HEK293 (cell line): ENCODE measurements at regions not wholly inside any gene's neighbourhood (a gene's known extent, or its start where the extent isn't known, plus 50 kb on each side); places are given as distances from the start of the nearest gene placed in this dataset.

ENCODE experiments used
- CTCF ChIA-PET: fragments of 350-600 bp; formaldehyde crosslinking; extraction: SDS; loops from one replicate; lab custom pipeline; 2021; ENCODE audit warnings: antibody characterized with exemption; lab: Yijun Ruan, JAX
- POLR2A ChIA-PET: fragments of 300-600 bp; formaldehyde crosslinking; extraction: SDS; loops from one replicate; lab custom pipeline; 2020; ENCODE audit warnings: antibody characterized with exemption, inconsistent platforms; lab: Yijun Ruan, JAX
- H3K27ac ChIP-seq: fragments of 200-500 bp; sonication (Bioruptor generic); 2 replicates; pipeline ENCODE4 v1.5.1; 2014; ENCODE audit warnings: low read depth, low read length, control low read depth, inconsistent platforms; ENCODE audit errors: extremely low read depth
- H3K36me3 ChIP-seq, 2 experiments: fragments of 200-500 bp in 1 of 2; sonication (Bioruptor generic) in 1 of 2; 1 replicate in 1 of 2; 2 replicates in 1 of 2; pipeline ENCODE4 v1.5.1; 2014 to 2017; ENCODE audit warnings: inconsistent platforms in 2 of 2, low read length in 2 of 2; ENCODE audit not compliant: control insufficient read depth in 2 of 2, insufficient read depth in 1 of 2
- H3K4me1 ChIP-seq: fragments of 200-500 bp; sonication (Bioruptor generic); 2 replicates; pipeline ENCODE4 v1.5.1; 2014; ENCODE audit warnings: mild to moderate bottlenecking, low read length, inconsistent platforms; ENCODE audit not compliant: control insufficient read depth, insufficient read depth
- H3K4me3 ChIP-seq: 2 replicates; pipeline ENCODE4 v1.5.1; 2011; ENCODE audit warnings: low read depth, mild to moderate bottlenecking, control low read depth, low read length, moderate library complexity
- H3K9me3 ChIP-seq: fragments of 200-500 bp; sonication (Bioruptor generic); 2 replicates; pipeline ENCODE4 v1.5.1; 2014; ENCODE audit warnings: low read depth, low read length, inconsistent platforms; ENCODE audit not compliant: control insufficient read depth, insufficient read depth
- BCL11B ChIP-seq: fragments of 450-650 bp; formaldehyde crosslinking; IDR thresholded peaks from 2 replicates; pipeline ENCODE4 v1.5.1; 2016; ENCODE audit warnings: low read depth, missing biosample characterization, missing genetic modification characterization
- FEZF1 ChIP-seq: fragments of 450-650 bp; formaldehyde crosslinking; IDR thresholded peaks from 2 replicates; pipeline ENCODE4 v1.5.1; 2016; ENCODE audit warnings: missing biosample characterization, missing genetic modification characterization
- KLF10 ChIP-seq: fragments of 450-650 bp; IDR thresholded peaks from 2 replicates; pipeline ENCODE4 v1.5.1; 2018; ENCODE audit warnings: missing biosample characterization, mild to moderate bottlenecking, missing genetic modification characterization
- MZF1 ChIP-seq: fragments of 450-650 bp; formaldehyde crosslinking; IDR thresholded peaks from 2 replicates; pipeline ENCODE4 v1.5.1; 2017; ENCODE audit warnings: missing biosample characterization, missing genetic modification characterization, borderline replicate concordance
- OSR2 ChIP-seq: fragments of 450-650 bp; formaldehyde crosslinking; IDR thresholded peaks from 2 replicates; pipeline ENCODE4 v1.5.1; 2016; ENCODE audit warnings: missing biosample characterization, missing genetic modification characterization
- TCF7L2 ChIP-seq: IDR thresholded peaks from 2 replicates; pipeline ENCODE4 v1.6.1; 2011; ENCODE audit warnings: low read depth, mild to moderate bottlenecking, inconsistent platforms, low read length, moderate library complexity, borderline replicate concordance
- ZBTB21 ChIP-seq: fragments of 450-650 bp; formaldehyde crosslinking; IDR thresholded peaks from 2 replicates; pipeline ENCODE4 v1.5.1; 2017; ENCODE audit warnings: missing biosample characterization, missing genetic modification characterization
- ZFHX2 ChIP-seq: fragments of 450-650 bp; formaldehyde crosslinking; conservative IDR thresholded peaks from 2 replicates; pipeline ENCODE4 v1.5.1; 2016; ENCODE audit warnings: missing biosample characterization, missing genetic modification characterization
- ZNF132 ChIP-seq: fragments of 450-650 bp; formaldehyde crosslinking; IDR thresholded peaks from 2 replicates; pipeline ENCODE4 v1.5.1; 2017; ENCODE audit warnings: missing biosample characterization, missing genetic modification characterization, borderline replicate concordance
- ZNF248 ChIP-seq: fragments of 450-650 bp; formaldehyde crosslinking; IDR thresholded peaks from 2 replicates; pipeline ENCODE4 v1.5.1; 2017; ENCODE audit warnings: missing biosample characterization, missing genetic modification characterization
- ZNF274 ChIP-seq, 2 experiments: fragments of 200-500 bp in 1 of 2; fragments of 450-650 bp in 1 of 2; sonication (Bioruptor generic) in 1 of 2; formaldehyde crosslinking in 1 of 2; IDR thresholded peaks; 2 replicates each; pipeline versions ENCODE4 v1.5.1 to v1.6.1; 2014 to 2016; ENCODE audit warnings: borderline replicate concordance in 1 of 2, inconsistent platforms in 1 of 2, low read length in 1 of 2, missing biosample characterization in 1 of 2, missing genetic modification characterization in 1 of 2
- ZNF555 ChIP-seq: fragments of 450-650 bp; formaldehyde crosslinking; conservative IDR thresholded peaks from 2 replicates; pipeline ENCODE4 v1.5.1; 2017; ENCODE audit warnings: missing biosample characterization, mild to moderate bottlenecking, missing genetic modification characterization, inconsistent platforms
- ZNF843 ChIP-seq: fragments of 450-650 bp; formaldehyde crosslinking; IDR thresholded peaks from 2 replicates; pipeline ENCODE4 v1.5.1; 2016; ENCODE audit warnings: missing biosample characterization, missing genetic modification characterization
- TF ChIP-seq, protein P1 (sequence below): fragments of 450-650 bp; formaldehyde crosslinking; IDR thresholded peaks from 2 replicates; pipeline ENCODE4 v1.5.1; 2017; ENCODE audit warnings: missing biosample characterization, missing genetic modification characterization
- TF ChIP-seq, protein P2 (sequence below): fragments of 450-650 bp; formaldehyde crosslinking; IDR thresholded peaks from 2 replicates; pipeline ENCODE4 v1.5.0; 2017; ENCODE audit warnings: missing biosample characterization, missing genetic modification characterization, borderline replicate concordance
- TF ChIP-seq, protein P3 (sequence below): fragments of 450-650 bp; formaldehyde crosslinking; IDR thresholded peaks from 2 replicates; pipeline ENCODE4 v1.5.1; 2016; ENCODE audit warnings: missing biosample characterization, missing genetic modification characterization
- TF ChIP-seq, protein P4 (sequence below): fragments of 450-650 bp; formaldehyde crosslinking; IDR thresholded peaks from 2 replicates; pipeline ENCODE4 v1.5.1; 2017; ENCODE audit warnings: missing biosample characterization, missing genetic modification characterization

DNA sequence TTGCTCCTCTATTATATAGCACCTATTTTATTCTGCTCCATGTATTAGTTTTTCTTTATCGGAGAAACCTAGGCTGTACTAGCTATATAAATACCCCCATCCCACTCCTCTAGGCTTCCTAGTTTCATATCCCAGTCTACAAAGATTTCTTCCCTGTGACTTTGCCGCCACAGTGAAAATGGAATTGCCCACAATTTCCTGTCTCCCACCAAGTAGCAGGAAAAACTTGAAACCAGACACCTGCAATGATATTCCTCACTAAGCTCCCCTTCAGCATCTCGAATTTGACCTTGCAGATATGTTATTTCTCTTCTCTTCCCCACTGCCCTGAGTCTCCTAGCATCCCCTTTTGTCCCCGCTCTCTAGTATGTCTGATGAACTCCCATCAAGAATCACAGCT is 685.8 kb upstream of the CCDC54 start:
- no peaks in the 10 kb centered on the region for H3K9me3 ChIP-seq
- TF ChIP-seq MZF1 (tag by site-specific recombination) (0 out of 2 replicates have a peak, but pooled peaks have one; percentile 27), ZBTB21 (no peak)
- no peak overlapping the region for H3K4me3 ChIP-seq
- ChIA-PET CTCF (interaction anchor here (0.6 to 0.9 kb wide), 2 partner anchors 10 to 262 kb away, joined by 3 read pairs; no protein-coding TSS in a partner anchor), POLR2A (no interaction called here)
- H3K36me3 ChIP-seq = no peaks in the 10 kb centered on the region
- no peaks in the 10 kb centered on the region; the same call in 1 of the 2 replicates for H3K4me1 ChIP-seq
- no peak overlapping the region for H3K27ac ChIP-seq

DNA sequence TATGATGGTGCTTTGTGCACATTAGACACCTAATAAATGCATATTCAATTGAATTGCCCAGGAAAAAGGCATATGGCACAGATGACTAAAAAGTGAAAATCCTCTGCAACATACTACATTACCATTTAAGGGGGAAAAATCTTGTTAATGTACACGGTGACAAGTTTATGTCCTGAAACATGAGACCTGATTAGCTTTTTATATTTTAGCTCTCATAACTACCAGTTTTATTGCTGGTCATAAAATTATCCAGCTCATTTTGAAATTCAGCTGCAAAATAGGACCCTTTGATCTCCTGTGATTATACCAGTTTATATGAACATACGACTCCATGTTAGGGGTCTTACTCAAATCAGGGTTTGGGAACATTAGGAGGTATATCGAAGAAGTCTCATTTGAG is 684.6 kb upstream of the CCDC54 start:
- ChIA-PET CTCF (no interaction called here), POLR2A (no interaction called here)
- Histone ChIP-seq H3K4me1 (no peaks in the 10 kb centered on the region; the same call in 1 of the 2 replicates), H3K4me3 (no peak overlapping the region), H3K9me3 (no peaks in the 10 kb centered on the region), H3K36me3 (no peaks in the 10 kb centered on the region)
- TF ChIP-seq TCF7L2 (peak; percentile 78; the same call in 1 of the 2 replicates), ZNF843 (tag by site-specific recombination) (peak; percentile 51; the same call in 1 of the 2 replicates), ZFHX2 (no peak), BCL11B (tag by site-specific recombination) (0 out of 2 replicates have a peak, but pooled peaks have one; percentile 25), OSR2 (peak; percentile 35; the same call in 1 of the 2 replicates), FEZF1 (tag by site-specific recombination) (peak; percentile 79)
- TF ChIP-seq, protein P1, sequence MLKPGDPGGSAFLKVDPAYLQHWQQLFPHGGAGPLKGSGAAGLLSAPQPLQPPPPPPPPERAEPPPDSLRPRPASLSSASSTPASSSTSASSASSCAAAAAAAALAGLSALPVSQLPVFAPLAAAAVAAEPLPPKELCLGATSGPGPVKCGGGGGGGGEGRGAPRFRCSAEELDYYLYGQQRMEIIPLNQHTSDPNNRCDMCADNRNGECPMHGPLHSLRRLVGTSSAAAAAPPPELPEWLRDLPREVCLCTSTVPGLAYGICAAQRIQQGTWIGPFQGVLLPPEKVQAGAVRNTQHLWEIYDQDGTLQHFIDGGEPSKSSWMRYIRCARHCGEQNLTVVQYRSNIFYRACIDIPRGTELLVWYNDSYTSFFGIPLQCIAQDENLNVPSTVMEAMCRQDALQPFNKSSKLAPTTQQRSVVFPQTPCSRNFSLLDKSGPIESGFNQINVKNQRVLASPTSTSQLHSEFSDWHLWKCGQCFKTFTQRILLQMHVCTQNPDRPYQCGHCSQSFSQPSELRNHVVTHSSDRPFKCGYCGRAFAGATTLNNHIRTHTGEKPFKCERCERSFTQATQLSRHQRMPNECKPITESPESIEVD = peak; percentile 76
- TF ChIP-seq, protein P2, sequence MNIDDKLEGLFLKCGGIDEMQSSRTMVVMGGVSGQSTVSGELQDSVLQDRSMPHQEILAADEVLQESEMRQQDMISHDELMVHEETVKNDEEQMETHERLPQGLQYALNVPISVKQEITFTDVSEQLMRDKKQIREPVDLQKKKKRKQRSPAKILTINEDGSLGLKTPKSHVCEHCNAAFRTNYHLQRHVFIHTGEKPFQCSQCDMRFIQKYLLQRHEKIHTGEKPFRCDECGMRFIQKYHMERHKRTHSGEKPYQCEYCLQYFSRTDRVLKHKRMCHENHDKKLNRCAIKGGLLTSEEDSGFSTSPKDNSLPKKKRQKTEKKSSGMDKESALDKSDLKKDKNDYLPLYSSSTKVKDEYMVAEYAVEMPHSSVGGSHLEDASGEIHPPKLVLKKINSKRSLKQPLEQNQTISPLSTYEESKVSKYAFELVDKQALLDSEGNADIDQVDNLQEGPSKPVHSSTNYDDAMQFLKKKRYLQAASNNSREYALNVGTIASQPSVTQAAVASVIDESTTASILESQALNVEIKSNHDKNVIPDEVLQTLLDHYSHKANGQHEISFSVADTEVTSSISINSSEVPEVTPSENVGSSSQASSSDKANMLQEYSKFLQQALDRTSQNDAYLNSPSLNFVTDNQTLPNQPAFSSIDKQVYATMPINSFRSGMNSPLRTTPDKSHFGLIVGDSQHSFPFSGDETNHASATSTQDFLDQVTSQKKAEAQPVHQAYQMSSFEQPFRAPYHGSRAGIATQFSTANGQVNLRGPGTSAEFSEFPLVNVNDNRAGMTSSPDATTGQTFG (tag by site-specific recombination) = no peak
- TF ChIP-seq, all 188 proteins: peak for 6
- no peak overlapping the region for H3K27ac ChIP-seq

DNA sequence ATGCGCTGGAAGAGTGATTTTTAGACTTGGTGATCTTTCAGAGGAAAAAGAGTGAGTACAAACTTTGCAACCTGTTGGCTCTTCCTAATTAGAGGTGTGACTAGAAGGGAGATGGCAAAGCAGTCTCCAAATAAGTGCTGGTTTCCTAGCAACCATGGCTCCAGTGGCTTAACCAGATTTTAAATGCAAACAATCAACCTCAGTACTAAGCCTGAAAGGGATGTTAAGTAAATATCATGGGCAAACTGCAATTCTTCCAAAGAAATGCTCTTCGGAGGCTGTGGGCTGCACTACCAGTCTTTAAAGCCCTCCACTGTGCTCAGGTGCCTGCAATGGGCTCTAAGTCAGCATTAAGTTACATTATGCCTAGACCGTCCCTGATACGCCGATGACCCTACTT is 678.1 kb upstream of the CCDC54 start:
- TF ChIP-seq KLF10 (tag by site-specific recombination) (no peak), ZNF132 (no peak), ZNF248 (no peak), ZNF555 (tag by site-specific recombination) (no peak), ZNF274 (IDR thresholded peaks at IDR 0.05; ENCODE audit: low read length) (no peak), ZNF274 (tag by site-specific recombination; IDR thresholded peaks at IDR 0.05; ENCODE audit: borderline replicate concordance) (no peak)
- TF ChIP-seq, protein P3, sequence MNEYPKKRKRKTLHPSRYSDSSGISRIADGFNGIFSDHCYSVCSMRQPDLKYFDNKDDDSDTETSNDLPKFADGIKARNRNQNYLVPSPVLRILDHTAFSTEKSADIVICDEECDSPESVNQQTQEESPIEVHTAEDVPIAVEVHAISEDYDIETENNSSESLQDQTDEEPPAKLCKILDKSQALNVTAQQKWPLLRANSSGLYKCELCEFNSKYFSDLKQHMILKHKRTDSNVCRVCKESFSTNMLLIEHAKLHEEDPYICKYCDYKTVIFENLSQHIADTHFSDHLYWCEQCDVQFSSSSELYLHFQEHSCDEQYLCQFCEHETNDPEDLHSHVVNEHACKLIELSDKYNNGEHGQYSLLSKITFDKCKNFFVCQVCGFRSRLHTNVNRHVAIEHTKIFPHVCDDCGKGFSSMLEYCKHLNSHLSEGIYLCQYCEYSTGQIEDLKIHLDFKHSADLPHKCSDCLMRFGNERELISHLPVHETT (tag by site-specific recombination) = no peak
- TF ChIP-seq, protein P4, sequence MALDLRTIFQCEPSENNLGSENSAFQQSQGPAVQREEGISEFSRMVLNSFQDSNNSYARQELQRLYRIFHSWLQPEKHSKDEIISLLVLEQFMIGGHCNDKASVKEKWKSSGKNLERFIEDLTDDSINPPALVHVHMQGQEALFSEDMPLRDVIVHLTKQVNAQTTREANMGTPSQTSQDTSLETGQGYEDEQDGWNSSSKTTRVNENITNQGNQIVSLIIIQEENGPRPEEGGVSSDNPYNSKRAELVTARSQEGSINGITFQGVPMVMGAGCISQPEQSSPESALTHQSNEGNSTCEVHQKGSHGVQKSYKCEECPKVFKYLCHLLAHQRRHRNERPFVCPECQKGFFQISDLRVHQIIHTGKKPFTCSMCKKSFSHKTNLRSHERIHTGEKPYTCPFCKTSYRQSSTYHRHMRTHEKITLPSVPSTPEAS (tag by site-specific recombination) = no peak
- Histone ChIP-seq H3K4me1 (no peaks in the 10 kb centered on the region; the same call in 1 of the 2 replicates), H3K9me3 (no peaks in the 10 kb centered on the region), H3K36me3 (no peaks in the 10 kb centered on the region), H3K4me3 (no peak overlapping the region), H3K27ac (no peak overlapping the region)
- POLR2A ChIA-PET = no interaction called here
- CTCF ChIA-PET = no interaction called here
